ENCODE measurements at regions not wholly inside any gene's neighbourhood (a gene's known extent, or its start where the extent isn't known, plus 50 kb on each side); places are given as distances from the start of the nearest gene placed in this dataset.

- Histone ChIP-seq H3K27ac (ENCODE audit: low read depth, low read length) (no peak overlapping the region), H3K36me3 (ENCODE audit: insufficient read depth, low read length) (no peaks in the 10 kb centered on the region), H3K4me3 (ENCODE audit: insufficient read depth, low read length) (no peak overlapping the region), H3K4me2 (ENCODE audit: insufficient read depth, low read length) (no peak overlapping the region), H3K27me3 (ENCODE audit: insufficient read depth, low read length) (no peaks in the 10 kb centered on the region), H2AFZ (ENCODE audit: low read length) (no peak overlapping the region), H3K79me2 (ENCODE audit: insufficient read depth, low read length) (no peaks in the 10 kb centered on the region), H3K9me3 (ENCODE audit: low read depth, low read length) (no peaks in the 10 kb centered on the region), H4K20me1 (ENCODE audit: insufficient read depth, low read length) (no peaks in the 10 kb centered on the region), H3K4me1 (ENCODE audit: insufficient read depth, low read length) (peaks cover 40% of the 10 kb centered on the region)
- no peak for DNase-seq (ENCODE audit: insufficient read length, low spot score, missing footprints)
- TF ChIP-seq, protein P1, sequence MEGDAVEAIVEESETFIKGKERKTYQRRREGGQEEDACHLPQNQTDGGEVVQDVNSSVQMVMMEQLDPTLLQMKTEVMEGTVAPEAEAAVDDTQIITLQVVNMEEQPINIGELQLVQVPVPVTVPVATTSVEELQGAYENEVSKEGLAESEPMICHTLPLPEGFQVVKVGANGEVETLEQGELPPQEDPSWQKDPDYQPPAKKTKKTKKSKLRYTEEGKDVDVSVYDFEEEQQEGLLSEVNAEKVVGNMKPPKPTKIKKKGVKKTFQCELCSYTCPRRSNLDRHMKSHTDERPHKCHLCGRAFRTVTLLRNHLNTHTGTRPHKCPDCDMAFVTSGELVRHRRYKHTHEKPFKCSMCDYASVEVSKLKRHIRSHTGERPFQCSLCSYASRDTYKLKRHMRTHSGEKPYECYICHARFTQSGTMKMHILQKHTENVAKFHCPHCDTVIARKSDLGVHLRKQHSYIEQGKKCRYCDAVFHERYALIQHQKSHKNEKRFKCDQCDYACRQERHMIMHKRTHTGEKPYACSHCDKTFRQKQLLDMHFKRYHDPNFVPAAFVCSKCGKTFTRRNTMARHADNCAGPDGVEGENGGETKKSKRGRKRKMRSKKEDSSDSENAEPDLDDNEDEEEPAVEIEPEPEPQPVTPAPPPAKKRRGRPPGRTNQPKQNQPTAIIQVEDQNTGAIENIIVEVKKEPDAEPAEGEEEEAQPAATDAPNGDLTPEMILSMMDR (IDR thresholded peaks at IDR 0.05; ENCODE audit: extremely low read depth, low read depth, low read length): no peak
Observed at GRCh38 chr6:132135409-132135808, 184.2 kb upstream of the CCN2 start.

DNA sequence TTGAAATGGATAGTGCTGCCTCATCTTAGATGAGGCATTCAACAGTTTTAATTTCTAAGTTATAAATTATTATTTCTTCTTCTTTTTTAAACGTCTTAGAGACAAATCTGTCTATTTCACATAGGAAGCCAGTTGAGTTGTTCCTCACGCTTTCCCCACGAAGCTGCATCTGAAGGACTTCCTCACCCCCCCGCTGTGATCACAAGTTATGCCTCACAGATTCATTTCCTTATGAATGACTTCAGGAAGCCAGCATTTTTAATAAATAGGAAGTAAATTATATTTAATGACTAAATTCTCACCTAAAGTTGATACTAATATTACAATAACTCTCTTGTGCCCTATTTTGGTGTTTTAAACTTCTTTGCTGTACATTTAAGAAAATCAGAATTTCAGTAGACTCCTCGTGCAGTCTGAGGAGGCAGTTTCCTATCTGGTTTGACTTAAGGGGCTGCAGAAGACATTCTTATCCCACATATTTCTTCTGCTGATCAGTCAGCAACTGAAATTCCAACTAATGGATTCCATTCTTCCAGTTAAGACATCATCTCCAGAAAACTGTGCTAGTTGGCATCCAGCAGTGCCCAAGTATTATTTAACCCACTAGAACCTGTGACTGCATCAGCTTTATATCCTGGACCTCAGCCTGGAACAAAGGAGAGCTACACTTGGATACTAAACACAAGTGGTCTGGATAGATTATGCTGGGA, 182.7 kb upstream of the CCN2 start:
- H2AFZ ChIP-seq (ENCODE audit: low read length): no peak overlapping the region
- TF ChIP-seq, protein P1 (IDR thresholded peaks at IDR 0.05; ENCODE audit: extremely low read depth, low read depth, low read length): no peak
- peak; percentile 1 for DNase-seq (ENCODE audit: insufficient read length, low spot score, missing footprints)
- peak overlapping the region; percentile 3 for H3K4me2 ChIP-seq (ENCODE audit: insufficient read depth, low read length)
- no peaks in the 10 kb centered on the region for H3K27me3 ChIP-seq (ENCODE audit: insufficient read depth, low read length)
- H3K27ac ChIP-seq (ENCODE audit: low read depth, low read length): peak overlapping the region; percentile 99
- no peaks in the 10 kb centered on the region for H3K79me2 ChIP-seq (ENCODE audit: insufficient read depth, low read length)
- H4K20me1 ChIP-seq (ENCODE audit: insufficient read depth, low read length): no peaks in the 10 kb centered on the region
- no peaks in the 10 kb centered on the region for H3K36me3 ChIP-seq (ENCODE audit: insufficient read depth, low read length)
- peaks cover 44% of the 10 kb centered on the region for H3K4me1 ChIP-seq (ENCODE audit: insufficient read depth, low read length)
- H3K9me3 ChIP-seq (ENCODE audit: low read depth, low read length): no peaks in the 10 kb centered on the region
- no peak overlapping the region for H3K4me3 ChIP-seq (ENCODE audit: insufficient read depth, low read length)

GRCh38 chr6:132132924-132133639, 181.9 kb upstream of the CCN2 start:
- Histone ChIP-seq H3K4me2 (ENCODE audit: insufficient read depth, low read length) (peak overlapping the region; percentile 58), H3K36me3 (ENCODE audit: insufficient read depth, low read length) (no peaks in the 10 kb centered on the region), H4K20me1 (ENCODE audit: insufficient read depth, low read length) (no peaks in the 10 kb centered on the region), H3K9me3 (ENCODE audit: low read depth, low read length) (no peaks in the 10 kb centered on the region), H3K27ac (ENCODE audit: low read depth, low read length) (peak overlapping the region; percentile 99), H3K79me2 (ENCODE audit: insufficient read depth, low read length) (no peaks in the 10 kb centered on the region), H2AFZ (ENCODE audit: low read length) (no peak overlapping the region), H3K4me1 (ENCODE audit: insufficient read depth, low read length) (peaks cover 41% of the 10 kb centered on the region), H3K4me3 (ENCODE audit: insufficient read depth, low read length) (peak overlapping the region; percentile 4), H3K27me3 (ENCODE audit: insufficient read depth, low read length) (no peaks in the 10 kb centered on the region)
- TF ChIP-seq, protein P1 (IDR thresholded peaks at IDR 0.05; ENCODE audit: extremely low read depth, low read depth, low read length): no peak
- no peak for DNase-seq (ENCODE audit: insufficient read length, low spot score, missing footprints)

DNA sequence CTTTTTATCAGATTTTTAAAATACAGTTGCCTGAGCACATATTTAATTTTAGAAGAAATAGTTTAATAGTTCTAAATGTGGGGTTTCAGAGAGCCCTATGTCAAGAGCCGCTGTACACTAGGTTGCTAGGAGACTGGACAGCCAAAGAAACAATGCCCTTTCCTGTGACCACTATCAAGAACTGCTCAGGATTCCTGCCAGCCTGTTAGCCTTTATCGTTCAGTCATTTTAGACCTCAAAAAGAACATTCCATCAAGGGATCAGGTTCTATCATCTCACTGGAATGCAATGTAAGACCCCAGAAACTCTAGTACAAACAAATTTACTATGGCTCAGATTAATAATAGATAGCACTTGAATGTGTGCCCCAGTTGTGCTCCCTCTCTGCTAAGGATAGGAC, 181.2 kb upstream of the CCN2 start:
- Histone ChIP-seq H3K79me2 (ENCODE audit: insufficient read depth, low read length) (no peaks in the 10 kb centered on the region), H3K9me3 (ENCODE audit: low read depth, low read length) (no peaks in the 10 kb centered on the region), H3K27ac (ENCODE audit: low read depth, low read length) (peak overlapping the region; percentile 99), H3K27me3 (ENCODE audit: insufficient read depth, low read length) (no peaks in the 10 kb centered on the region), H2AFZ (ENCODE audit: low read length) (no peak overlapping the region), H3K4me1 (ENCODE audit: insufficient read depth, low read length) (peaks cover 41% of the 10 kb centered on the region), H3K4me2 (ENCODE audit: insufficient read depth, low read length) (peak overlapping the region; percentile 58), H3K4me3 (ENCODE audit: insufficient read depth, low read length) (peak overlapping the region; percentile 4), H4K20me1 (ENCODE audit: insufficient read depth, low read length) (no peaks in the 10 kb centered on the region), H3K36me3 (ENCODE audit: insufficient read depth, low read length) (no peaks in the 10 kb centered on the region)
- DNase-seq (ENCODE audit: insufficient read length, low spot score, missing footprints): peak; percentile 25
- TF ChIP-seq, protein P1 (IDR thresholded peaks at IDR 0.05; ENCODE audit: extremely low read depth, low read depth, low read length): no peak
